ENCODE measurements at regions not wholly inside any gene's neighbourhood (a gene's known extent, or its start where the extent isn't known, plus 50 kb on each side); places are given as distances from the start of the nearest gene placed in this dataset.

- TF ChIP-seq CTCF (IDR thresholded peaks at IDR 0.05; ENCODE audit: insufficient read depth, low read depth, low read length, missing control alignments), result no peak
- no peak overlapping the region for H3K4me3 ChIP-seq (ENCODE audit: low read depth, low read length)
- no peak for DNase-seq (ENCODE audit: low read depth)
These were observed 190.2 kb upstream of the HABP2 start for GRCh38 chr10:113362645-113363091.

GRCh38 chr10:113364227-113364626 is 188.6 kb upstream of the HABP2 start:
- no peak for TF ChIP-seq CTCF (IDR thresholded peaks at IDR 0.05; ENCODE audit: insufficient read depth, low read depth, low read length, missing control alignments)
- DNase-seq (ENCODE audit: low read depth), result no peak
- no peak overlapping the region for H3K4me3 ChIP-seq (ENCODE audit: low read depth, low read length)

GRCh38 chr10:113368666-113369364 is 184.0 kb upstream of the HABP2 start:
- no peak for TF ChIP-seq CTCF (IDR thresholded peaks at IDR 0.05; ENCODE audit: insufficient read depth, low read depth, low read length, missing control alignments)
- no peak overlapping the region for H3K4me3 ChIP-seq (ENCODE audit: low read depth, low read length)
- no peak for DNase-seq (ENCODE audit: low read depth)

- H3K4me3 ChIP-seq (ENCODE audit: low read depth, low read length), result no peak overlapping the region
- DNase-seq (ENCODE audit: low read depth), result no peak
- TF ChIP-seq CTCF (IDR thresholded peaks at IDR 0.05; ENCODE audit: insufficient read depth, low read depth, low read length, missing control alignments), result no peak
These were observed 183.5 kb upstream of the HABP2 start for GRCh38 chr10:113369365-113369694.

GRCh38 chr10:113376428-113376827 is 176.4 kb upstream of the HABP2 start:
- TF ChIP-seq CTCF (IDR thresholded peaks at IDR 0.05; ENCODE audit: insufficient read depth, low read depth, low read length, missing control alignments), result no peak
- no peak overlapping the region for H3K4me3 ChIP-seq (ENCODE audit: low read depth, low read length)
- no peak for DNase-seq (ENCODE audit: low read depth)

- DNase-seq (ENCODE audit: low read depth), result no peak
- TF ChIP-seq CTCF (IDR thresholded peaks at IDR 0.05; ENCODE audit: insufficient read depth, low read depth, low read length, missing control alignments), result no peak
- H3K4me3 ChIP-seq (ENCODE audit: low read depth, low read length), result no peak overlapping the region
These were observed 173.8 kb upstream of the HABP2 start for GRCh38 chr10:113379091-113379490.

- no peak for DNase-seq (ENCODE audit: low read depth)
- no peak for TF ChIP-seq CTCF (IDR thresholded peaks at IDR 0.05; ENCODE audit: insufficient read depth, low read depth, low read length, missing control alignments)
- no peak overlapping the region for H3K4me3 ChIP-seq (ENCODE audit: low read depth, low read length)
These were observed 171.4 kb upstream of the HABP2 start for GRCh38 chr10:113381416-113381815.

Data from GM12865 (cell line).